ENCODE measurements at regions not wholly inside any gene's neighbourhood (a gene's known extent, or its start where the extent isn't known, plus 50 kb on each side); places are given as distances from the start of the nearest gene placed in this dataset.

GRCh38 chr3:73228000-73228399 lies 166.5 kb downstream of the EBLN2 start:
- H3K36me3 ChIP-seq (ENCODE audit: control insufficient read depth in 4 of 4, insufficient read depth in 3 of 4, low read depth in 1 of 4, low read length in 3 of 4) = no peaks in the 10 kb centered on the region
- TF ChIP-seq, protein P1, sequence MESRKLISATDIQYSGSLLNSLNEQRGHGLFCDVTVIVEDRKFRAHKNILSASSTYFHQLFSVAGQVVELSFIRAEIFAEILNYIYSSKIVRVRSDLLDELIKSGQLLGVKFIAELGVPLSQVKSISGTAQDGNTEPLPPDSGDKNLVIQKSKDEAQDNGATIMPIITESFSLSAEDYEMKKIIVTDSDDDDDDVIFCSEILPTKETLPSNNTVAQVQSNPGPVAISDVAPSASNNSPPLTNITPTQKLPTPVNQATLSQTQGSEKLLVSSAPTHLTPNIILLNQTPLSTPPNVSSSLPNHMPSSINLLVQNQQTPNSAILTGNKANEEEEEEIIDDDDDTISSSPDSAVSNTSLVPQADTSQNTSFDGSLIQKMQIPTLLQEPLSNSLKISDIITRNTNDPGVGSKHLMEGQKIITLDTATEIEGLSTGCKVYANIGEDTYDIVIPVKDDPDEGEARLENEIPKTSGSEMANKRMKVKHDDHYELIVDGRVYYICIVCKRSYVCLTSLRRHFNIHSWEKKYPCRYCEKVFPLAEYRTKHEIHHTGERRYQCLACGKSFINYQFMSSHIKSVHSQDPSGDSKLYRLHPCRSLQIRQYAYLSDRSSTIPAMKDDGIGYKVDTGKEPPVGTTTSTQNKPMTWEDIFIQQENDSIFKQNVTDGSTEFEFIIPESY (IDR thresholded peaks at IDR 0.05) = no peak
- no peak for TF ChIP-seq TAF1 (conservative IDR thresholded peaks at IDR 0.05)
- TF ChIP-seq YY1 (IDR thresholded peaks at IDR 0.05) = no peak
- TF ChIP-seq RXRA (IDR thresholded peaks at IDR 0.05) = no peak
- TF ChIP-seq, protein P2, sequence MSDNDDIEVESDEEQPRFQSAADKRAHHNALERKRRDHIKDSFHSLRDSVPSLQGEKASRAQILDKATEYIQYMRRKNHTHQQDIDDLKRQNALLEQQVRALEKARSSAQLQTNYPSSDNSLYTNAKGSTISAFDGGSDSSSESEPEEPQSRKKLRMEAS (IDR thresholded peaks at IDR 0.05) = no peak
- no peak for TF ChIP-seq JUND (IDR thresholded peaks at IDR 0.05)
- no peak for TF ChIP-seq EGR1 (IDR thresholded peaks at IDR 0.05; ENCODE audit: low read depth in 2 of 2)
- H3K27ac ChIP-seq (ENCODE audit: low read depth in 1 of 2, low read length in 2 of 2) = no peak overlapping the region
- no peaks in the 10 kb centered on the region for H3K4me1 ChIP-seq (ENCODE audit: control insufficient read depth in 4 of 4, insufficient read depth in 4 of 4, low read length in 3 of 4)
- no peak for DNase-seq (ENCODE audit: low spot score)
- no peak overlapping the region for H3K4me3 ChIP-seq (ENCODE audit: low read depth in 1 of 3, low read length in 3 of 3)
- H3K27me3 ChIP-seq (ENCODE audit: control insufficient read depth in 4 of 4, insufficient read depth in 4 of 4, low read length in 3 of 4) = peaks cover 0 to 7% (median 0%) of the 10 kb centered on the region in 4 donors
- H3K9me3 ChIP-seq (ENCODE audit: control insufficient read depth in 4 of 4, low read length in 3 of 4) = no peaks in the 10 kb centered on the region
- WGBS = 75% methylated on average over 5 of the region's 5 CpGs
- no peak overlapping the region for H3K9ac ChIP-seq (ENCODE audit: low read depth in 1 of 2, low read length in 2 of 2)

DNA sequence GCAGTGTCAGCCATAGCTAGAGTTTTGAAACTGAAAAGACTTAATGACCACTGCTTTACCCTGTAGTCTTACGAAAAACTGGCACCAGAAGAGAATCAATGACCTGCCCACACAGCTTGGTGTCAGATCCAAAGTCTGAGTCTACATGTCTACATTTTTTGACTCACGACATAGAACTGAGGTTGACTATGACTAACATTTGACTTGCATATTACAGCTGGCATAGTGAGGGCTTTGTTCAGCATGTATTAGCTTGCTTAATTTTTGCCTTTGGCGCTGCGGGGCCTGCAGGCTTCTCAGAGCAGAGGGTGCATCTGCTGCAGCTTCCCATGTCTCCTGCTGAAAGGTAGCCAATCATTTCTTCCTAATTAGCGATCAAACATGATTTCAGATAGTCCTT lies 167.0 kb downstream of the EBLN2 start:
- Histone ChIP-seq H3K36me3 (ENCODE audit: control insufficient read depth in 4 of 4, insufficient read depth in 3 of 4, low read depth in 1 of 4, low read length in 3 of 4) (no peaks in the 10 kb centered on the region), H3K27me3 (ENCODE audit: control insufficient read depth in 4 of 4, insufficient read depth in 4 of 4, low read length in 3 of 4) (peaks cover 0 to 7% (median 0%) of the 10 kb centered on the region in 4 donors), H3K27ac (ENCODE audit: low read depth in 1 of 2, low read length in 2 of 2) (no peak overlapping the region), H3K9me3 (ENCODE audit: control insufficient read depth in 4 of 4, low read length in 3 of 4) (no peaks in the 10 kb centered on the region), H3K4me3 (ENCODE audit: low read depth in 1 of 3, low read length in 3 of 3) (no peak overlapping the region), H3K9ac (ENCODE audit: low read depth in 1 of 2, low read length in 2 of 2) (no peak overlapping the region), H3K4me1 (ENCODE audit: control insufficient read depth in 4 of 4, insufficient read depth in 4 of 4, low read length in 3 of 4) (no peaks in the 10 kb centered on the region)
- no peak for DNase-seq (ENCODE audit: low spot score)
- 73% methylated on average over 5 of the region's 5 CpGs for WGBS
- TF ChIP-seq HNF4G (IDR thresholded peaks at IDR 0.05) (no peak), RXRA (IDR thresholded peaks at IDR 0.05) (no peak), FOXA2 (IDR thresholded peaks at IDR 0.05) (no peak), SP1 (IDR thresholded peaks at IDR 0.05) (no peak), HNF4A (conservative IDR thresholded peaks at IDR 0.05) (no peak), REST (IDR thresholded peaks at IDR 0.05) (no peak)
- TF ChIP-seq, protein P3, sequence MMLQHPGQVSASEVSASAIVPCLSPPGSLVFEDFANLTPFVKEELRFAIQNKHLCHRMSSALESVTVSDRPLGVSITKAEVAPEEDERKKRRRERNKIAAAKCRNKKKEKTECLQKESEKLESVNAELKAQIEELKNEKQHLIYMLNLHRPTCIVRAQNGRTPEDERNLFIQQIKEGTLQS (IDR thresholded peaks at IDR 0.05) = no peak
- TF ChIP-seq, protein P2 (IDR thresholded peaks at IDR 0.05) = no peak
- TF ChIP-seq, protein P1 (IDR thresholded peaks at IDR 0.05) = no peak

All from liver (tissue), 7 donors.